Neural cell (in vitro differentiated cells): ENCODE measurements at regions not wholly inside any gene's neighbourhood (a gene's known extent, or its start where the extent isn't known, plus 50 kb on each side); places are given as distances from the start of the nearest gene placed in this dataset.

Experiments used
- EP300 ChIP-seq: fragments of 450-650 bp; conservative IDR thresholded peaks from 2 replicates; pipeline ENCODE4 v1.6.1; 2014; ENCODE audit warnings: antibody characterized with exemption, mild to moderate bottlenecking, moderate library complexity; ENCODE audit not compliant: poor library complexity, severe bottlenecking
- POLR2AphosphoS5 ChIP-seq: IDR thresholded peaks from 2 replicates; pipeline ENCODE4 v1.6.1; 2012
- SMC3 ChIP-seq: fragments of 450-650 bp; conservative IDR thresholded peaks from 2 replicates; pipeline ENCODE4 v1.6.1; 2014; ENCODE audit warnings: antibody characterized with exemption, mild to moderate bottlenecking, moderate library complexity; ENCODE audit not compliant: poor library complexity
- TF ChIP-seq, protein P1 (sequence below): fragments of 450-650 bp; IDR thresholded peaks from 2 replicates; pipeline ENCODE4 v1.5.1; 2014; ENCODE audit warnings: antibody characterized with exemption, mild to moderate bottlenecking, moderate library complexity; ENCODE audit not compliant: poor library complexity, severe bottlenecking
- TF ChIP-seq, protein P2 (sequence below): IDR thresholded peaks from 2 replicates; pipeline ENCODE4 v1.6.1; 2012; ENCODE audit warnings: borderline replicate concordance

DNA sequence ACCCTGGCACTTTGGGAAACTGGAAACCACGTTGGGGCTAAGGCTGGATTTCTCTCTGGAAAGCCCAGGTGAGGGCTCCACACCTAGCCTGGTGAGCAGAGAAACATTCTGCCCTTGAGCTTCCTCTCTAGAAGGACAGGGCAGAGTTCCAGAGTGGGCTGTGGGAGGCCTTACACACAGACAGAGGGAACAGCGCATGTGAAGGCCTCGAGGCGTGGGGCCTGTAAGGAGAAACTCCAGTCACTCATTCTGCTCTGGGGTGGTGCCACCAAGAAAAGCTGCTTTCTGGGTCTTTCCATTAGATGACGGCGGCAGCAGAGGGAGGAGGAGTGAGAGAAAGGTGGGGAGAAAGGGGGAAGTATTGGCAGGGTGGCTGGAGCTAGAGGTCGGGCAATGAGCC, 183.1 kb downstream of the CHST1 start:
- TF ChIP-seq POLR2AphosphoS5 (no peak), EP300 (no peak), SMC3 (no peak)
- TF ChIP-seq, protein P1, sequence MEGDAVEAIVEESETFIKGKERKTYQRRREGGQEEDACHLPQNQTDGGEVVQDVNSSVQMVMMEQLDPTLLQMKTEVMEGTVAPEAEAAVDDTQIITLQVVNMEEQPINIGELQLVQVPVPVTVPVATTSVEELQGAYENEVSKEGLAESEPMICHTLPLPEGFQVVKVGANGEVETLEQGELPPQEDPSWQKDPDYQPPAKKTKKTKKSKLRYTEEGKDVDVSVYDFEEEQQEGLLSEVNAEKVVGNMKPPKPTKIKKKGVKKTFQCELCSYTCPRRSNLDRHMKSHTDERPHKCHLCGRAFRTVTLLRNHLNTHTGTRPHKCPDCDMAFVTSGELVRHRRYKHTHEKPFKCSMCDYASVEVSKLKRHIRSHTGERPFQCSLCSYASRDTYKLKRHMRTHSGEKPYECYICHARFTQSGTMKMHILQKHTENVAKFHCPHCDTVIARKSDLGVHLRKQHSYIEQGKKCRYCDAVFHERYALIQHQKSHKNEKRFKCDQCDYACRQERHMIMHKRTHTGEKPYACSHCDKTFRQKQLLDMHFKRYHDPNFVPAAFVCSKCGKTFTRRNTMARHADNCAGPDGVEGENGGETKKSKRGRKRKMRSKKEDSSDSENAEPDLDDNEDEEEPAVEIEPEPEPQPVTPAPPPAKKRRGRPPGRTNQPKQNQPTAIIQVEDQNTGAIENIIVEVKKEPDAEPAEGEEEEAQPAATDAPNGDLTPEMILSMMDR: no peak
- TF ChIP-seq, protein P2, sequence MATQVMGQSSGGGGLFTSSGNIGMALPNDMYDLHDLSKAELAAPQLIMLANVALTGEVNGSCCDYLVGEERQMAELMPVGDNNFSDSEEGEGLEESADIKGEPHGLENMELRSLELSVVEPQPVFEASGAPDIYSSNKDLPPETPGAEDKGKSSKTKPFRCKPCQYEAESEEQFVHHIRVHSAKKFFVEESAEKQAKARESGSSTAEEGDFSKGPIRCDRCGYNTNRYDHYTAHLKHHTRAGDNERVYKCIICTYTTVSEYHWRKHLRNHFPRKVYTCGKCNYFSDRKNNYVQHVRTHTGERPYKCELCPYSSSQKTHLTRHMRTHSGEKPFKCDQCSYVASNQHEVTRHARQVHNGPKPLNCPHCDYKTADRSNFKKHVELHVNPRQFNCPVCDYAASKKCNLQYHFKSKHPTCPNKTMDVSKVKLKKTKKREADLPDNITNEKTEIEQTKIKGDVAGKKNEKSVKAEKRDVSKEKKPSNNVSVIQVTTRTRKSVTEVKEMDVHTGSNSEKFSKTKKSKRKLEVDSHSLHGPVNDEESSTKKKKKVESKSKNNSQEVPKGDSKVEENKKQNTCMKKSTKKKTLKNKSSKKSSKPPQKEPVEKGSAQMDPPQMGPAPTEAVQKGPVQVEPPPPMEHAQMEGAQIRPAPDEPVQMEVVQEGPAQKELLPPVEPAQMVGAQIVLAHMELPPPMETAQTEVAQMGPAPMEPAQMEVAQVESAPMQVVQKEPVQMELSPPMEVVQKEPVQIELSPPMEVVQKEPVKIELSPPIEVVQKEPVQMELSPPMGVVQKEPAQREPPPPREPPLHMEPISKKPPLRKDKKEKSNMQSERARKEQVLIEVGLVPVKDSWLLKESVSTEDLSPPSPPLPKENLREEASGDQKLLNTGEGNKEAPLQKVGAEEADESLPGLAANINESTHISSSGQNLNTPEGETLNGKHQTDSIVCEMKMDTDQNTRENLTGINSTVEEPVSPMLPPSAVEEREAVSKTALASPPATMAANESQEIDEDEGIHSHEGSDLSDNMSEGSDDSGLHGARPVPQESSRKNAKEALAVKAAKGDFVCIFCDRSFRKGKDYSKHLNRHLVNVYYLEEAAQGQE: no peak
